Fibroblast of the aortic adventitia (primary cell): ENCODE measurements at regions not wholly inside any gene's neighbourhood (a gene's known extent, or its start where the extent isn't known, plus 50 kb on each side); places are given as distances from the start of the nearest gene placed in this dataset.

ENCODE experiments used
- DNase-seq: peaks from one replicate; pipeline ENCODE4 v3.0.0-alpha.2; 2010; ENCODE audit warnings: low read depth
- H3K4me3 ChIP-seq: 2 replicates; pipeline ENCODE4 v1.5.1; 2011; ENCODE audit warnings: low read depth, mild to moderate bottlenecking, control low read depth, low read length, moderate library complexity
- CTCF ChIP-seq: IDR thresholded peaks from 2 replicates; pipeline ENCODE4 v1.5.1; 2011; ENCODE audit warnings: mild to moderate bottlenecking, low read length, control low read depth, inconsistent platforms; ENCODE audit not compliant: insufficient read depth

- no peak for DNase-seq
- no peak for TF ChIP-seq CTCF
- no peak overlapping the region for H3K4me3 ChIP-seq
Measured at GRCh38 chr9:107387409-107387808, 102.2 kb downstream of the KLF4 start.

DNA sequence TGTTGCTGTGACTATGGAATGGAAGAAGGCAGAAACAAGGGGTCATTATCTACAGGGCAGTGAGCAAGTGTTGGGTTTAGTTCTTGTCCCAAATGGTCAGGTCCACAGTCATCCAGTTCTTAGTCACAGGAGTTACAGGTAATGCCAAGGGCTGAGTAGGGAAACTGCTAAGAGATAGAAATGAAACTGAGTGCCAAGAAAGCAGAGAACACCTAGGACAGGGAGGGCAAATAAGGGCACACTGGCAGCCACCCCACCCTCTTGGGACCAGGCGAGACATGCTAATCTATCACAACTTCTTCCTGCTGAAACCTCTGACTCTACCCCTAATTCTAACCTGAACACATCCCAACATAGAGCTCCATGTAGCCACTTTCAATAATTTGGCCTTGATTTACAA is 103.2 kb downstream of the KLF4 start:
- TF ChIP-seq CTCF, result no peak
- H3K4me3 ChIP-seq, result no peak overlapping the region
- no peak for DNase-seq
